Transverse colon (tissue), 4 donors: ENCODE measurements at regions not wholly inside any gene's neighbourhood (a gene's known extent, or its start where the extent isn't known, plus 50 kb on each side); places are given as distances from the start of the nearest gene placed in this dataset.
"Not testable (repeated sequence)": the region's sequence is repeated elsewhere in the genome, so short reads cannot be mapped to it uniquely, and the experiment has no call there.

Experiments used
- DNase-seq: peaks from one replicate; pipeline ENCODE4 v3.0.0-alpha.2; 2019
- H3K27ac ChIP-seq, 4 donors: fragments of 200-600 bp; sonication (generic); 2 replicates each; pipeline ENCODE4 v1.5.1; 2016 to 2018; ENCODE audit warnings: inconsistent platforms in 4 of 4
- H3K27me3 ChIP-seq: fragments of 200-600 bp; sonication (generic); 2 replicates; pipeline ENCODE4 v1.5.1; 2017; ENCODE audit warnings: inconsistent platforms
- H3K36me3 ChIP-seq, 4 donors: fragments of 200-600 bp; sonication (generic); 2 replicates each; pipeline ENCODE4 v1.5.1; 2017 to 2019; ENCODE audit warnings: inconsistent platforms in 4 of 4
- H3K4me1 ChIP-seq, 4 donors: fragments of 200-600 bp; sonication (generic); 2 replicates each; pipeline ENCODE4 v1.5.1; 2017 to 2020; ENCODE audit warnings: inconsistent platforms in 4 of 4
- H3K4me3 ChIP-seq, 4 donors: fragments of 200-600 bp; sonication (generic); 1 replicate in 1 of 4; 2 replicates in 3 of 4; pipeline versions ENCODE4 v1.5.1 to v1.6.1; 2017 to 2019; ENCODE audit warnings: inconsistent platforms in 4 of 4
- H3K9me3 ChIP-seq, 2 donors: fragments of 200-600 bp; sonication (generic); 2 replicates each; pipeline ENCODE4 v1.5.1; 2017 to 2019; ENCODE audit warnings: inconsistent platforms in 2 of 2
- CTCF ChIP-seq, 5 experiments: fragments of 200-600 bp in 3 of 5; fragments of 450-650 bp in 2 of 5; sonication (generic) in 3 of 5; IDR thresholded peaks; 1 replicate in 2 of 5; 2 replicates in 3 of 5; pipeline ENCODE4 v1.5.1; 2016 to 2017; ENCODE audit warnings: antibody characterized with exemption in 5 of 5, inconsistent platforms in 3 of 5, mild to moderate bottlenecking in 2 of 5, moderate library complexity in 1 of 5
- EP300 ChIP-seq: sonication (generic); formaldehyde crosslinking; IDR thresholded peaks from one replicate; pipeline ENCODE4 v1.6.1; 2017; ENCODE audit warnings: antibody characterized with exemption, low read depth
- POLR2A ChIP-seq: fragments of 450-650 bp; IDR thresholded peaks from one replicate; pipeline ENCODE4 v1.6.1; 2016; ENCODE audit warnings: antibody characterized with exemption, mild to moderate bottlenecking, moderate library complexity
- POLR2AphosphoS5 ChIP-seq, 3 donors: sonication (generic); formaldehyde crosslinking; IDR thresholded peaks; one replicate each; pipeline ENCODE4 v1.6.1; 2016; ENCODE audit warnings: antibody characterized with exemption in 3 of 3
- WGBS, 2 donors: methylation state at CpG; one replicate each; pipeline ENCODE4 v1.1.5; 2018; ENCODE audit warnings: low coverage in 1 of 2; 5-methylcytosine and 5-hydroxymethylcytosine counted together
- in situ Hi-C, 4 donors: fragments of 200-750 bp; cut with MboI; loops; one replicate each; pipeline versions ENCODE4 v1.15.0 to v1.15.1; 2017; ENCODE audit warnings: low sequenced_read_pairs in 3 of 4, low pct_ligation_motif_present in 1 of 4, low pct_unique_long_range_greater_than_20kb in 1 of 4
- intact Hi-C: fragments of 100-400 bp; cut with DNase I; formaldehyde crosslinking; loops from one replicate; pipeline ENCODE4 v1.15.1; 2023; ENCODE audit warnings: low total_unique reads

- H3K27ac ChIP-seq: no peak overlapping the region
- no peaks in the 10 kb centered on the region for H3K36me3 ChIP-seq
- H3K27me3 ChIP-seq: no peaks in the 10 kb centered on the region
- no peak for DNase-seq
- no peaks in the 10 kb centered on the region for H3K9me3 ChIP-seq
- WGBS, 2 donors: 52 to 59% methylated on average over 3 of the region's 3 CpGs
- no peak overlapping the region for H3K4me3 ChIP-seq
- TF ChIP-seq EP300 (no peak), POLR2A (no peak), POLR2AphosphoS5 (IDR thresholded peaks at IDR 0.05) (no peak), CTCF (IDR thresholded peaks at IDR 0.05) (no peak)
- in situ Hi-C loops: no loop called here
- intact Hi-C loops: no loop called here
- H3K4me1 ChIP-seq: no peaks in the 10 kb centered on the region
These were observed 872.7 kb downstream of the EFNA5 start for GRCh38 chr5:106797996-106798395.

GRCh38 chr5:106796081-106796480 is 874.7 kb downstream of the EFNA5 start:
- TF ChIP-seq CTCF (IDR thresholded peaks at IDR 0.05) (no peak), POLR2A (no peak), EP300 (no peak), POLR2AphosphoS5 (IDR thresholded peaks at IDR 0.05) (no peak)
- no peak overlapping the region for H3K4me3 ChIP-seq
- 83 to 85% methylated on average over 3 of the region's 3 CpGs for WGBS, 2 donors
- no peaks in the 10 kb centered on the region for H3K4me1 ChIP-seq
- DNase-seq: no peak
- H3K9me3 ChIP-seq: no peaks in the 10 kb centered on the region
- H3K36me3 ChIP-seq: no peaks in the 10 kb centered on the region
- H3K27ac ChIP-seq: no peak overlapping the region
- no peaks in the 10 kb centered on the region for H3K27me3 ChIP-seq
- in situ Hi-C loops (no loop called here), intact Hi-C loops (no loop called here)

GRCh38 chr5:106784846-106785245 is 885.9 kb downstream of the EFNA5 start:
- intact Hi-C loops: no loop called here

GRCh38 chr5:106780355-106780754 is 890.4 kb downstream of the EFNA5 start:
- WGBS, 2 donors: 71 to 84% methylated on average over 1 to 2 of the region's 2 CpGs
- H3K36me3 ChIP-seq: no peaks in the 10 kb centered on the region
- TF ChIP-seq EP300 (no peak), POLR2A (no peak), CTCF (IDR thresholded peaks at IDR 0.05) (no peak), POLR2AphosphoS5 (IDR thresholded peaks at IDR 0.05) (no peak)
- no peak overlapping the region for H3K4me3 ChIP-seq
- no peaks in the 10 kb centered on the region for H3K27me3 ChIP-seq
- intact Hi-C loops (no loop called here), in situ Hi-C loops (no loop called here)
- peaks cover 0 to 3% of the 10 kb centered on the region in 2 donors for H3K9me3 ChIP-seq
- no peak overlapping the region for H3K27ac ChIP-seq
- H3K4me1 ChIP-seq: no peaks in the 10 kb centered on the region
- no peak for DNase-seq

More at GRCh38 chr5:106784846-106785245, 885.9 kb downstream of the EFNA5 start:
- TF ChIP-seq POLR2AphosphoS5 (IDR thresholded peaks at IDR 0.05): no peak
- TF ChIP-seq EP300: no peak
- TF ChIP-seq POLR2A: no peak
- TF ChIP-seq CTCF (IDR thresholded peaks at IDR 0.05): no peak
- DNase-seq: no peak
- no peaks in the 10 kb centered on the region for H3K27me3 ChIP-seq
- H3K27ac ChIP-seq: no peak overlapping the region
- H3K36me3 ChIP-seq: no peaks in the 10 kb centered on the region
- no peak overlapping the region for H3K4me3 ChIP-seq
- H3K9me3 ChIP-seq: no peaks in the 10 kb centered on the region
- 57 to 71% methylated on average over 1 of the region's 1 CpG for WGBS, 2 donors
- H3K4me1 ChIP-seq: no peaks in the 10 kb centered on the region
- in situ Hi-C loops: no loop called here

GRCh38 chr5:106776515-106776914 is 894.2 kb downstream of the EFNA5 start:
- H3K4me1 ChIP-seq, H3K27me3 ChIP-seq, H3K4me3 ChIP-seq, in situ Hi-C loops, intact Hi-C loops, H3K27ac ChIP-seq, H3K36me3 ChIP-seq, H3K9me3 ChIP-seq, DNase-seq: not testable (repeated sequence)
- 81% methylated on average over 6 of the region's 6 CpGs; no CpG with 5 or more reads in 1 of the 2 donors for WGBS, 2 donors
